ENCODE measurements at regions not wholly inside any gene's neighbourhood (a gene's known extent, or its start where the extent isn't known, plus 50 kb on each side); places are given as distances from the start of the nearest gene placed in this dataset.
"Not testable (repeated sequence)": the region's sequence is repeated elsewhere in the genome, so short reads cannot be mapped to it uniquely, and the experiment has no call there.

DNA sequence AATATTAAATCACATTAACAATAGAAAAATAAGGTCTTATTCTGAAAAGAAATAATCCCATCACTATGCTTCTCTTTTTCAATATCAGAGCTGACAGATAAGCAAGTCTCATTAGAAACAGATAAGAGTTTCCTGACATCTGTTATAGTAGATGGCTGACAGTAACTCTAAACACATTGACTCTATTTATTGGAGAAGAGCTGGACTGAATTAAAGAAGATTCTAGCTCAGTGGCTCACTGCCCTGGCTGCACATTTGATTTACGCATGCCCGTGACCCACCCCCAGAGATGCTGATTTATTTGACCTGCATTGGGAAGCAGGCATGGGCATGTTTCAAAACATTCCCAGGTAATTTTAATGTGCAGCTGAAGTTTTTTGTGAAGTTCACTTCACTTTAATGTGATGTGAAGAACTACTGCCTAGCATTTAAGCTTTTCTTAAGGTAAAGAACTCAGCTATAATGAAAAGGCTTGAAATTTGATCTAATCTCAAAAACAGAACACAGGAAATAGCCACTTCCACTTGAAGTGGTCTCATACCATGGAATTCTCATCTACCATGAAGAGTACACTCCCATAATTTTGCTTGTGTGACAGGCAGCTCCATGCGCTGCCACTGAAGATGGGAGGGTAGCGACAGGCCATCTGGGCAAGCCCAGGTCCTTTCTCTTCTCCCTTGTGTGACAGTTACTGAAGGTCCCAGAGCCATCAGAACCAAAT is 162.3 kb downstream of the TPBG start:
- Histone ChIP-seq H3K4me3 (no peak overlapping the region), H3K9me3 (peaks cover 0 to 8% (median 0%) of the 10 kb centered on the region in 11 donors), H3K4me1 (no peaks in the 10 kb centered on the region), H3K36me3 (no peaks in the 10 kb centered on the region), H3K27ac (no peak overlapping the region), H3K27me3 (no peaks in the 10 kb centered on the region)
- DNase-seq = no peak
- no peak for ATAC-seq
- intact Hi-C loops (cut with DNase I) = no loop called here
- no peak for TF ChIP-seq CTCF (IDR thresholded peaks at IDR 0.05)
- 67 to 71% methylated on average over 4 of the region's 4 CpGs for WGBS, 2 donors

GRCh38 chr6:82529960-82530460 is 166.4 kb downstream of the TPBG start:
- H3K9me3 ChIP-seq; H3K27me3 ChIP-seq; H3K4me1 ChIP-seq; H3K36me3 ChIP-seq; DNase-seq; H3K27ac ChIP-seq; intact Hi-C loops (cut with DNase I); H3K4me3 ChIP-seq; ATAC-seq: not testable (repeated sequence)
- 89 to 97% methylated on average over 2 of the region's 2 CpGs for WGBS, 2 donors

DNA sequence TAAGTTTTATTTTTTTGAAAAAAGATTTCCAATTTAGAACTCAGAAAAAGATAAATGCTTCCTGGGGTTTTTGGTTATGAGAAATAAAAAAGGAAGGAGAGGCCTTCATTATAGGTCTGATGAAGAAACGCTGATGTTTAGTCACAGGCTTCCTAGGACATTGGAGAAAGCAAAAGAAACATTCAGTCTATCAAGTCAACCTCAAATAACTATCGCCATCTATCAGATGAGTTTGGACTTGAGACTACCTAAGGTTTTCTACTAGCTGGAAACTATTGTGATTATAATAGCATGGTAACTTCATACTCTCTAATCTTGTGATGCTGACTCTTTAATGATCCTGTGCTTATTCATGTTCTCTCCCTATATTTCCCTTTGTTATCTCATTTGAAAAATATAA is 171.3 kb downstream of the TPBG start:
- ATAC-seq (no peak), DNase-seq (no peak)
- Histone ChIP-seq H3K27ac (no peak overlapping the region), H3K36me3 (no peaks in the 10 kb centered on the region), H3K9me3 (peaks cover 0 to 5% (median 0%) of the 10 kb centered on the region in 11 donors), H3K4me1 (no peaks in the 10 kb centered on the region), H3K27me3 (no peaks in the 10 kb centered on the region), H3K4me3 (no peak overlapping the region)
- no peak for TF ChIP-seq CTCF (IDR thresholded peaks at IDR 0.05)
- 74 to 79% methylated on average over 2 of the region's 2 CpGs for whole genome bisulfite sequencing, 2 donors
- intact Hi-C loops (cut with DNase I) = no loop called here

- intact Hi-C loops (cut with DNase I); ATAC-seq; H3K36me3 ChIP-seq; H3K4me3 ChIP-seq; DNase-seq; H3K27ac ChIP-seq; H3K27me3 ChIP-seq; H3K4me1 ChIP-seq: not testable (repeated sequence)
- WGBS, 2 donors = 83 to 87% methylated on average over 1 to 2 of the region's 2 CpGs
- H3K9me3 ChIP-seq = peaks cover 0 to 18% (median 0%) of the 10 kb centered on the region in 11 donors
Observed at GRCh38 chr6:82549480-82549879, 185.9 kb downstream of the TPBG start.

DNA sequence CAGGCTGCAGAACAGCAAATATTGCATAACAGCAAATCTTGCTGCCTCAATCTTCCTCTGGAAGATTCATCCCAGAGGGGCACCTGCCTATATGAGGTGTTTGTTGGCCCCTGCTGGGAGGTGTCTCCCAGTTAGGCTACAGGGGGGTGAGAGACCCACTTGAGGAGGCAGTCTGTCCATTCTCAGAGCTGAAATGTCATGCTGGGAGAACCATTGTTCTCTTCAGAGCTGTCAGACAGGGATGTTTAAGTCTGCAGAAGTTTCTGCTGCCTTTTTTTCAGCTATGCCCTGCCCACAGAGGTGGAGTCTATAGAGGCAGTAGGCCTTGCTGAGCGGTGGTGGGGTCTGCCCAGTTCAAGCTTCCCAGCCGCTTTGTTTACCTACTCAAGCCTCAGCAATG is 187.7 kb downstream of the TPBG start:
- ATAC-seq; H3K27ac ChIP-seq; H3K27me3 ChIP-seq; H3K36me3 ChIP-seq; H3K4me1 ChIP-seq; H3K4me3 ChIP-seq; intact Hi-C loops (cut with DNase I); DNase-seq: not testable (repeated sequence)
- 78 to 82% methylated on average over 2 of the region's 2 CpGs for WGBS, 2 donors
- H3K9me3 ChIP-seq = peaks cover 0 to 13% (median 0%) of the 10 kb centered on the region in 11 donors

DNA sequence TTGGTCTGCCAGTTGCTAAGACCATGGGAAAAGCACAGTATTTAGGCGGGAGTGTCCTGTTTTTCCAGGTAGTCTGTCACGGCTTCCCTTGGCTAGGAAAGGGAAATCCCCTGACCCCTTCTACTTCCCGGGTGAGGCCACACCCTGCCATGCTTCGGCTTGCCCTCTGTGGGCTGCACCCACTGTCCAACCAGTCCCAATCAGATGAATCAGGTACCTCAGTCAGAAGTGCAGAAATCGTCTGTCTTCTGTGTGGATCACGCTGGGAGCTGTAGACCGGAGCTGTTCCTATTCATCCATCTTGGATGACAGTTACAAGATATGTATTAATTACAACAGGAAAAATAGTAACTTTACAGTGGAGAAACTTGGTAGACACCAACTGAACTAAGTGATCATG is 188.2 kb downstream of the TPBG start:
- no peak for TF ChIP-seq CTCF (IDR thresholded peaks at IDR 0.05)
- ATAC-seq = no peak
- 78 to 83% methylated on average over 7 of the region's 7 CpGs for WGBS, 2 donors

More for the DNA sequence above, 188.2 kb downstream of the TPBG start:
- Histone ChIP-seq H3K9me3 (peaks cover 0 to 12% (median 0%) of the 10 kb centered on the region in 11 donors), H3K27me3 (no peaks in the 10 kb centered on the region), H3K27ac (no peak overlapping the region), H3K4me1 (no peaks in the 10 kb centered on the region), H3K4me3 (no peak overlapping the region), H3K36me3 (no peaks in the 10 kb centered on the region)
- DNase-seq = no peak
- intact Hi-C loops (cut with DNase I) = no loop called here

All from heart right ventricle (tissue), 16 donors.